Erythroblast (primary cell): ENCODE measurements at regions not wholly inside any gene's neighbourhood (a gene's known extent, or its start where the extent isn't known, plus 50 kb on each side); places are given as distances from the start of the nearest gene placed in this dataset.

Experiments
- GATA1 ChIP-seq: IDR thresholded peaks from 2 replicates; pipeline ENCODE4 v1.6.1; 2011; ENCODE audit warnings: low read depth, mild to moderate bottlenecking, control low read depth, low read length, moderate library complexity
- POLR2A ChIP-seq: IDR thresholded peaks from 2 replicates; pipeline ENCODE4 v1.6.1; 2011; ENCODE audit warnings: mild to moderate bottlenecking, low read length

DNA sequence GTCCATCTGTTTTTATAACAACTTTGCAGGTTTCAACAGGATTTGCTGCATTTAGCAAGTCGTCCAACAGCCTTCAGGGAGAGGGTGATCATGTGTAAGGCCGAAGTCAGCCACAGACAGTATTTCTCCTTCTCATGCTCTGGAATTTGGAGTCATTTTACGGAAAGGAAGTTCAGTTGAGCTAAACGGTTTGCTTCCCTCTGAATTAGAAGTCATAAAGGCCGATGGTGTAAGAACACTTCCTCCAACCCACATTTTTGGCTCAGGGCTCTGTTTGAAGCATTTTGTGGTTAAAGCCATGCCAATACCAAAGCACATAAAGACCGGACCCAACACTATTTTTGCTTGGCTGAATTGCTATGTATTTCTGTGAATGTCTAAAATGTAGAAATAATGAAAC, 129.5 kb downstream of the TMEM182 start:
- TF ChIP-seq POLR2A (no peak), GATA1 (no peak)
